ENCODE measurements at regions not wholly inside any gene's neighbourhood (a gene's known extent, or its start where the extent isn't known, plus 50 kb on each side); places are given as distances from the start of the nearest gene placed in this dataset.
A peak's percentile ranks its signal among the peaks of the same experiment; 100 is the strongest.

DNA sequence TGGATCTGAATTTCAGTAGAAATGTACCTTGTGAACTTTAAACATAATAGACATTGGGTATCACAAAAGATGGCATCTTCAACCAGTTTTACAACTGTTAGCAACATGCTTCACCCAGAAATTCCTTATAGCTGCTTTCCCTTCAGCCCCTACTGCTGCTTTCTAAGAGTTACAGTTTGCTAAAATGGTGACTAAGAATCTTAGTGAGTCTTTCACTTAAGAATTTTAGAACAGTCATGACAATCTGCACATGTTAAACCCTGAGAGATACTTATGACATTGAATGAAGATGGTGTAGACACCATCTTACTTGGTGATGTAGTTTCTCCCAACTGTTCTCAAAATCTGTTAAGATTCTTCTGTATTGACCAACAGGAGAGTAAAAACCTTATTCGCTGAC, 129.7 kb upstream of the UBE2E1 start:
- TF ChIP-seq POLR2AphosphoS5 (IDR thresholded peaks at IDR 0.05; ENCODE audit: low read depth, low read length) = no peak

DNA sequence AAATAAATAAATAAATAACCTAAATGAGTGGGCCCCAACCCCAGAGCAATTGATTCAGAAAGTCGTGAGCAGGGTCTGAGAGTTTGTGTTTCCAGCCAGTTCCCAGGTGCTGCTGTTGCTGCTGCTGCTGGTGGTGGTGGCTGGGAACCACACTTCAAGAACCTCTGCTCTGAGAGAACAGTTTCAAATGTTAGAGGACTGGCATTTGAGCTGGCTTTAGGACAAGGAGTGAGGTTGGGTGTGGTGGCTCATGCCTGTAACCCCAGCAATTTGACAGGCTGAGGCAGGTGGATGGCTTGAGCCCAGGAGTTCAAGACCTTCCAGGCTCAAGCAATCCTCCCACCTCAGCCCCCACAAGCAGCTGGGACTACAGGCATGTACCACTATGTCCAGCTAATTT, 123.1 kb upstream of the UBE2E1 start:
- TF ChIP-seq SIN3A (IDR thresholded peaks at IDR 0.05; ENCODE audit: borderline replicate concordance, insufficient read depth, low read length) (no peak), TAF1 (IDR thresholded peaks at IDR 0.05; ENCODE audit: borderline replicate concordance, insufficient read depth, low read length) (no peak), POLR2AphosphoS5 (IDR thresholded peaks at IDR 0.05; ENCODE audit: low read depth, low read length) (no peak), FOXP2 (optimal IDR thresholded peaks at IDR 0.05; ENCODE audit: borderline replicate concordance, extremely low read depth, extremely low read length, insufficient read depth) (no peak)
- TF ChIP-seq, protein P1, sequence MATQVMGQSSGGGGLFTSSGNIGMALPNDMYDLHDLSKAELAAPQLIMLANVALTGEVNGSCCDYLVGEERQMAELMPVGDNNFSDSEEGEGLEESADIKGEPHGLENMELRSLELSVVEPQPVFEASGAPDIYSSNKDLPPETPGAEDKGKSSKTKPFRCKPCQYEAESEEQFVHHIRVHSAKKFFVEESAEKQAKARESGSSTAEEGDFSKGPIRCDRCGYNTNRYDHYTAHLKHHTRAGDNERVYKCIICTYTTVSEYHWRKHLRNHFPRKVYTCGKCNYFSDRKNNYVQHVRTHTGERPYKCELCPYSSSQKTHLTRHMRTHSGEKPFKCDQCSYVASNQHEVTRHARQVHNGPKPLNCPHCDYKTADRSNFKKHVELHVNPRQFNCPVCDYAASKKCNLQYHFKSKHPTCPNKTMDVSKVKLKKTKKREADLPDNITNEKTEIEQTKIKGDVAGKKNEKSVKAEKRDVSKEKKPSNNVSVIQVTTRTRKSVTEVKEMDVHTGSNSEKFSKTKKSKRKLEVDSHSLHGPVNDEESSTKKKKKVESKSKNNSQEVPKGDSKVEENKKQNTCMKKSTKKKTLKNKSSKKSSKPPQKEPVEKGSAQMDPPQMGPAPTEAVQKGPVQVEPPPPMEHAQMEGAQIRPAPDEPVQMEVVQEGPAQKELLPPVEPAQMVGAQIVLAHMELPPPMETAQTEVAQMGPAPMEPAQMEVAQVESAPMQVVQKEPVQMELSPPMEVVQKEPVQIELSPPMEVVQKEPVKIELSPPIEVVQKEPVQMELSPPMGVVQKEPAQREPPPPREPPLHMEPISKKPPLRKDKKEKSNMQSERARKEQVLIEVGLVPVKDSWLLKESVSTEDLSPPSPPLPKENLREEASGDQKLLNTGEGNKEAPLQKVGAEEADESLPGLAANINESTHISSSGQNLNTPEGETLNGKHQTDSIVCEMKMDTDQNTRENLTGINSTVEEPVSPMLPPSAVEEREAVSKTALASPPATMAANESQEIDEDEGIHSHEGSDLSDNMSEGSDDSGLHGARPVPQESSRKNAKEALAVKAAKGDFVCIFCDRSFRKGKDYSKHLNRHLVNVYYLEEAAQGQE (IDR thresholded peaks at IDR 0.05; ENCODE audit: insufficient read depth in 1 of 2, low read depth in 2 of 2, low read length in 2 of 2) = no peak

DNA sequence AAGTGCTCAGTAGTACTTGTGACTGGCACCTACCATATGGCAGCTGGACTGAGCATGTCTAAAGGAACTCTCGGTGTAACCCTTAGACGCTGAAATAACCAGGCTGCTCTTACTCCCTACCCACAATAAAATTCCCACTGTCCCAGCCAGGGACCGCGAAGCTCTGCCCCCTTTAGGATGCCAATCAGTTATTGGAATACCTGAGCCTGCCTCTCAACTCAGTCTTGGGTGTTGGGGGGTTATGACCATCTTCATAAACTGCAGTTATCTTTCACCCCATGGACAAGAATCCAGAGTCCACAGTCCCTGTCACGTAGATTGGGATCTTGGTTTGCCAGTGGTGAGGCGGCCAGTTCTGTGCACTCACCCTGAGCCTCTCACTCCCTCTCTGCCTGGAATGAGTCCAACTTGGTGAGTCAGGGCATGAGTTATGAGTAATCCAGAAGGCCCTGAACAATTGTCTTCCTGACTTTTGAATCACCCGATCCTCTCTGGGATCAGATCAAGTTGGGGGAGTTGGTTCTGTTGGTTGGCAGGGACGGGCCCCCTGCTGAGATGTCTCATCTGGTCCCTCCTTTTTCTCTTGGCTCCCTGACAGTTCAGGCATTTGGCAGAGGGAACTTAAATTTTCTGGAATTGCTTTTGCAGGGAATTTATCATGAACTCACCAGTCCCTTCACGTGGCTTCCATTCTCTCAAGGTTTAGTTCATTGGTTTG, 120.1 kb upstream of the UBE2E1 start:
- peak; percentile 51; the same call in 1 of the 2 replicates for TF ChIP-seq TAF1 (IDR thresholded peaks at IDR 0.05; ENCODE audit: borderline replicate concordance, insufficient read depth, low read length)
- no peak for TF ChIP-seq FOXP2 (optimal IDR thresholded peaks at IDR 0.05; ENCODE audit: borderline replicate concordance, extremely low read depth, extremely low read length, insufficient read depth)

DNA sequence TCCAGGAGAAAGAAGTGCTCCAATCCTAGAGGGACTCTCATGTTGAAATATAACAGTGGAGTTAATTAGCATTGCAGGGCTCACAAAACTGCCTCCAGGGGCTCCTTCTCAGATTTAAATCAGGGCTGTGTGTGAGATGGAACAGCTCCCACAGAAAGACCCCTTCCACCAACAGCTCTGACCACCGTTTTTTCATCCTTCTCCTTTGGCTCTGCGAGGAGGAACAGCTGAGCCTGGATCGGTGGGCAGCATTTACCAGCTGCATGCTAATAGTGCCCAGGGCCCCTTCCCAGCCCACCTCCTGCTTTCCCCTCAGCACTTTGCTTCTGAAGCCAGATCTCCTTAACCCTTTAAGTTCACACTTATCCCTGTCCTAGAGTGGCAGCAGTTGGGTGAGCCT, 119.2 kb upstream of the UBE2E1 start:
- TF ChIP-seq, protein P1 (IDR thresholded peaks at IDR 0.05; ENCODE audit: insufficient read depth in 1 of 2, low read depth in 2 of 2, low read length in 2 of 2) = no peak
- no peak for TF ChIP-seq TAF1 (IDR thresholded peaks at IDR 0.05; ENCODE audit: borderline replicate concordance, insufficient read depth, low read length)
- no peak for TF ChIP-seq SIN3A (IDR thresholded peaks at IDR 0.05; ENCODE audit: borderline replicate concordance, insufficient read depth, low read length)
- TF ChIP-seq POLR2AphosphoS5 (IDR thresholded peaks at IDR 0.05; ENCODE audit: low read depth, low read length) = no peak
- no peak for TF ChIP-seq FOXP2 (optimal IDR thresholded peaks at IDR 0.05; ENCODE audit: borderline replicate concordance, extremely low read depth, extremely low read length, insufficient read depth)

DNA sequence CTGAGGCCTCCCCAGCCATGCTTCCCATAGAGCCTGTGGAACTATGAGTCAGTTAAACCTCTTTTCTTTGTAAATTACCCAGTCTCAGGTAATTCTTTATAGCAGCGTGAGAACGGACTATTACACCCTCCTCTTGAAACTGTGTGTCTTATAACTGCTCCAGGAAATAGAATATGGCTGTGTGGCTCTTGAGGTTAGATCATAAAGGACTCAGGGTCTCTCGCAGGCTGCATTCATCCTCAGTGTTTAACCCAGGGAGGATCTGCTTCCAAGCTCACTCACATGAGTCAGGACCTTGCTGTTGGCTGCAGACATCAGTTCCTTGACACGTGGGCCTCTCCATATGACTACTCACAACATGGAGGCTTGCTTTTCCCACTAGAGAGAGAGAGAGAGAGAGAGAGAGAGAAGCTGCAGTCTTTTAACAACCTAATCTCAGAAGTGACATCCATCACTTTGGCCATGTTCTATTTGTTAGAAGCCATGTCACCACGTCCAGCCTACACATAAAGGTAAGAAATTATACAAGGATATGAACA, 114.3 kb upstream of the UBE2E1 start:
- TF ChIP-seq FOXP2 (optimal IDR thresholded peaks at IDR 0.05; ENCODE audit: borderline replicate concordance, extremely low read depth, extremely low read length, insufficient read depth) = no peak
- no peak for TF ChIP-seq POLR2AphosphoS5 (IDR thresholded peaks at IDR 0.05; ENCODE audit: low read depth, low read length)
- TF ChIP-seq, protein P1 (IDR thresholded peaks at IDR 0.05; ENCODE audit: insufficient read depth in 1 of 2, low read depth in 2 of 2, low read length in 2 of 2) = no peak
- no peak for TF ChIP-seq TAF1 (IDR thresholded peaks at IDR 0.05; ENCODE audit: borderline replicate concordance, insufficient read depth, low read length)
- no peak for TF ChIP-seq SIN3A (IDR thresholded peaks at IDR 0.05; ENCODE audit: borderline replicate concordance, insufficient read depth, low read length)

DNA sequence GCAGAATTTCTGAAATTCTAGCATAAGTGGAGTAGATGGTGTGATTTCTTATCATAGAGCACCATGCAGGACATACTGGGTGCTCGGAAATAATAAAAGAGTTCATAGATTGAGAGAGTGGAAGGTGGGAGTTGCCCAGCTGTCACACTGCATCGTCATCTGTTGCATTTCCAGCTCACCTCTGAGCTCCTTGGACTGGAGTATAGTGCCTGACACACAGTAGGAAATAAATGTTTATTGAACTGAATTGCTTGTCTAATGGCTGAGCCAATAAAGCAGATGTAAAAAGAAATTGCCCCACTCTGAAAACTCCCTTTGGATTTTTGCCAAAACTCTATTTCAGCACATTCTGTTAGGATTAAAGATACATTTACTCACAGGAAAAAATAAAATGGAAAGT, 108.9 kb upstream of the UBE2E1 start:
- TF ChIP-seq SIN3A (IDR thresholded peaks at IDR 0.05; ENCODE audit: borderline replicate concordance, insufficient read depth, low read length) = no peak

DNA sequence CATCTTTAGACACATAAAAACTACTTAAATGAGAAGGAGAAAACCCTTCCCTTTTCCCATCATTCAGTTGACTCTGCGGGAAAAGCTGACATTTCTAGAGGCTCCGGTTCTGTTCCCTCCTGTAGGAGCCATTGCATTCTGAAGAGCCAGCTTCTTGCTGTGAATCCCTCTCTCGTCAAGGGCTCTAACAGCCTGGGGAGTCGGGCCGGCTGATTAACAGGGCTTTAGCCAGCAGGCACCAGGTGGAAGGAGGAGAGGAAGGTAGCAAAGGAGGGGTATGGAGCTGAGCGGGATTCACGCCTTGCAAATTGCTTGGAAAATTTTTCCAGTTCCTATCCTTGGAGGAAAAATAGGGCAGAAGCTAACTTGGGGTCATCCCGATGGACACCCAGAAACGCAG, 108.3 kb upstream of the UBE2E1 start:
- no peak for TF ChIP-seq POLR2AphosphoS5 (IDR thresholded peaks at IDR 0.05; ENCODE audit: low read depth, low read length)
- no peak for TF ChIP-seq SIN3A (IDR thresholded peaks at IDR 0.05; ENCODE audit: borderline replicate concordance, insufficient read depth, low read length)
- no peak for TF ChIP-seq FOXP2 (optimal IDR thresholded peaks at IDR 0.05; ENCODE audit: borderline replicate concordance, extremely low read depth, extremely low read length, insufficient read depth)
- TF ChIP-seq TAF1 (IDR thresholded peaks at IDR 0.05; ENCODE audit: borderline replicate concordance, insufficient read depth, low read length) = no peak
- TF ChIP-seq, protein P1 (IDR thresholded peaks at IDR 0.05; ENCODE audit: insufficient read depth in 1 of 2, low read depth in 2 of 2, low read length in 2 of 2) = no peak

Data from PFSK-1 (cell line).